ENCODE measurements at regions not wholly inside any gene's neighbourhood (a gene's known extent, or its start where the extent isn't known, plus 50 kb on each side); places are given as distances from the start of the nearest gene placed in this dataset.

DNA sequence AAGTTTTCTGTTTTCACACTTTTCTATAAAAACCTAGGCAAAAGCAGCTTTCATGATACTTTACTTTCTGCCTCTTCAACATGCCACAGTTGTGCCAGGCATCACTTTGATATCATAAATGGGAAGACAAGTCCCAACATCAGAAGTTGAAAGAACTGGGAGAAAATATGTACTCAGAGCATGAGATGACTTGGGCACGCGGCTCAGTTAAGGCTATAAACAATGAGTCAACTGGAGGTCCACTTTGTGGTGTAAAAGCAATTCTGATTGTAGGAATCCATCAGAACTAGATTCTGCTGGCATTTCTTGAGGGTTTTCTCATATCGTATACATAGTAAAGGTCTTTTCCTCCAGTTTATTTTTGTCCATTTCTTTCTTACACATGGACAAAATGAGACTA is 109.7 kb upstream of the USP47 start (continued):
- TF ChIP-seq, protein P1, sequence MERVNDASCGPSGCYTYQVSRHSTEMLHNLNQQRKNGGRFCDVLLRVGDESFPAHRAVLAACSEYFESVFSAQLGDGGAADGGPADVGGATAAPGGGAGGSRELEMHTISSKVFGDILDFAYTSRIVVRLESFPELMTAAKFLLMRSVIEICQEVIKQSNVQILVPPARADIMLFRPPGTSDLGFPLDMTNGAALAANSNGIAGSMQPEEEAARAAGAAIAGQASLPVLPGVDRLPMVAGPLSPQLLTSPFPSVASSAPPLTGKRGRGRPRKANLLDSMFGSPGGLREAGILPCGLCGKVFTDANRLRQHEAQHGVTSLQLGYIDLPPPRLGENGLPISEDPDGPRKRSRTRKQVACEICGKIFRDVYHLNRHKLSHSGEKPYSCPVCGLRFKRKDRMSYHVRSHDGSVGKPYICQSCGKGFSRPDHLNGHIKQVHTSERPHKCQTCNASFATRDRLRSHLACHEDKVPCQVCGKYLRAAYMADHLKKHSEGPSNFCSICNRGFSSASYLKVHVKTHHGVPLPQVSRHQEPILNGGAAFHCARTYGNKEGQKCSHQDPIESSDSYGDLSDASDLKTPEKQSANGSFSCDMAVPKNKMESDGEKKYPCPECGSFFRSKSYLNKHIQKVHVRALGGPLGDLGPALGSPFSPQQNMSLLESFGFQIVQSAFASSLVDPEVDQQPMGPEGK (CRISPR knock-in tag; IDR thresholded peaks at IDR 0.05; ENCODE audit: borderline replicate concordance), result no peak
- TF ChIP-seq SNAI2 (CRISPR knock-in tag; IDR thresholded peaks at IDR 0.05), result no peak
- no peak for TF ChIP-seq ZFP3 (CRISPR knock-in tag; IDR thresholded peaks at IDR 0.05)
- TF ChIP-seq GLIS3 (CRISPR knock-in tag; IDR thresholded peaks at IDR 0.05), result no peak
- TF ChIP-seq, protein P2, sequence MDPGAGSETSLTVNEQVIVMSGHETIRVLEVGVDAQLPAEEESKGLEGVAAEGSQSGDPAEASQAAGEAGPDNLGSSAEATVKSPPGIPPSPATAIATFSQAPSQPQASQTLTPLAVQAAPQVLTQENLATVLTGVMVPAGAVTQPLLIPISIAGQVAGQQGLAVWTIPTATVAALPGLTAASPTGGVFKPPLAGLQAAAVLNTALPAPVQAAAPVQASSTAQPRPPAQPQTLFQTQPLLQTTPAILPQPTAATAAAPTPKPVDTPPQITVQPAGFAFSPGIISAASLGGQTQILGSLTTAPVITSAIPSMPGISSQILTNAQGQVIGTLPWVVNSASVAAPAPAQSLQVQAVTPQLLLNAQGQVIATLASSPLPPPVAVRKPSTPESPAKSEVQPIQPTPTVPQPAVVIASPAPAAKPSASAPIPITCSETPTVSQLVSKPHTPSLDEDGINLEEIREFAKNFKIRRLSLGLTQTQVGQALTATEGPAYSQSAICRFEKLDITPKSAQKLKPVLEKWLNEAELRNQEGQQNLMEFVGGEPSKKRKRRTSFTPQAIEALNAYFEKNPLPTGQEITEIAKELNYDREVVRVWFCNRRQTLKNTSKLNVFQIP (CRISPR knock-in tag; IDR thresholded peaks at IDR 0.05; ENCODE audit: borderline replicate concordance, low read depth), result no peak
- no peak for TF ChIP-seq ZNF565 (CRISPR knock-in tag; conservative IDR thresholded peaks at IDR 0.05; ENCODE audit: low read depth)
- TF ChIP-seq OSR1 (CRISPR knock-in tag; IDR thresholded peaks at IDR 0.05), result no peak

DNA sequence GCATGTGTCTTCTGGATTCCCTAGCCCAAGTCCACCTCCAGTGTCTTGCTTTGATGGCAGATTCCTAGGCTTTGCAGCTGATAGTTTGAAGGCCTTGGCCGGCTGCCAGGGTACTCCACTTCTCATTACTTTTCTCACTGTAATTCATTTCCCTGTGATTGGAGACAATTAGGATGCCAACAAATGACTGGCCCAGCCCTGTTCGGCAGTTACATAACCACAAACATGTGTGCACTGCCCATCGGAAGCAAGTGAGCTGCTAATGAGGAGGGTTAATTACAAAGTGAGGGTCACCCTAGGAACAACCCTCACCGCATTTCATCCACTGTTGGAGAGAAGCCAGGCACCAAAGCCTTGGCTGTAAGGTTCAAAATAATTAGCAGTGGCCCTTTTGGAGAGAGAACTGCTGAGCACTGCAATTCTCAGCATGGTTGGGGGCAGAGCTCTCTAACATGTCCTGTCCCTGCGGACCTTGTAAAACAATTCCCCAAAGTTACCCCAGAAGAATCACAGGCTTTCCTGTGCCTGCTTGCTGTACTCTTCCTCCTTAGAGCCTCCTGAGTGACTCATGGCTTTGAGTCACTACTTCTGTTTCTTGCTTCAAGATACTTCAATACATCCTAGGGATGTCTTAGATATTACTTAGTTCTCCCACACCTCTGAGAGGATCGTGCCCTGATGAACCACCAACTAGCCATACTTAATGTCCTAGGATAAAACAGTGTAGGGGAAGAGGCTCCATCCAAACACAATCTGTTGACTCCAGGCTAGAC is 109.7 kb upstream of the GALNT18 start:
- TF ChIP-seq, protein P3, sequence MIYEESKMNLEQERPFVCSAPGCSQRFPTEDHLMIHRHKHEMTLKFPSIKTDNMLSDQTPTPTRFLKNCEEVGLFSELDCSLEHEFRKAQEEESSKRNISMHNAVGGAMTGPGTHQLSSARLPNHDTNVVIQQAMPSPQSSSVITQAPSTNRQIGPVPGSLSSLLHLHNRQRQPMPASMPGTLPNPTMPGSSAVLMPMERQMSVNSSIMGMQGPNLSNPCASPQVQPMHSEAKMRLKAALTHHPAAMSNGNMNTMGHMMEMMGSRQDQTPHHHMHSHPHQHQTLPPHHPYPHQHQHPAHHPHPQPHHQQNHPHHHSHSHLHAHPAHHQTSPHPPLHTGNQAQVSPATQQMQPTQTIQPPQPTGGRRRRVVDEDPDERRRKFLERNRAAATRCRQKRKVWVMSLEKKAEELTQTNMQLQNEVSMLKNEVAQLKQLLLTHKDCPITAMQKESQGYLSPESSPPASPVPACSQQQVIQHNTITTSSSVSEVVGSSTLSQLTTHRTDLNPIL (CRISPR knock-in tag; IDR thresholded peaks at IDR 0.05; ENCODE audit: low read depth), result no peak
- no peak for TF ChIP-seq ESRRG (CRISPR knock-in tag; IDR thresholded peaks at IDR 0.05)
- TF ChIP-seq ZC3H10 (CRISPR knock-in tag; IDR thresholded peaks at IDR 0.05), result no peak
- no peak for TF ChIP-seq ZNF70 (CRISPR knock-in tag; IDR thresholded peaks at IDR 0.05)
- TF ChIP-seq PPARA (CRISPR knock-in tag; IDR thresholded peaks at IDR 0.05; ENCODE audit: borderline replicate concordance), result no peak
- no peak for TF ChIP-seq ARNTL (CRISPR knock-in tag; IDR thresholded peaks at IDR 0.05; ENCODE audit: borderline replicate concordance, low read depth)
- ATAC-seq, result peak; percentile 32; the same call in 1 of the 3 replicates

DNA sequence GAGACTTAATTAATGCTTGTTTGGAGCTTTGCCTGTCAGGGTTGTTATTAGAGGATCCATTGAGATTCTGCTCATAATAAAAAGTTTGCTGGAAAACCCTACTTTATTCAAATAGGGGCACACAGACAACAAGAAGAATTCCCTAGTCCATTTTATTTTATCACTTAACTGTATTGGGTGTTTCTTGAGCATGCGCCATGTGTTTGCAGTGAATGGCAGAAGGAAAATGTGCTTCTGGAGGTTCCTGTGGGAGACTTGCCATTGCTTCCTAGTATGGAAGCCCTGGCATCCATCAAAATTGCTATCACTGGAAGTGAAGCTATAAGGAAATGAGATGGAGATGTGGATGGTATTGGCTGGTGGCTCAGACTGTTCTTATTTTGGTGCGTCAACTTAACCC is 106.6 kb upstream of the GALNT18 start:
- TF ChIP-seq PPARA (CRISPR knock-in tag; IDR thresholded peaks at IDR 0.05; ENCODE audit: borderline replicate concordance) (no peak), SNAI2 (CRISPR knock-in tag; IDR thresholded peaks at IDR 0.05) (no peak), GLIS3 (CRISPR knock-in tag; IDR thresholded peaks at IDR 0.05) (no peak), ARNTL (CRISPR knock-in tag; IDR thresholded peaks at IDR 0.05; ENCODE audit: borderline replicate concordance, low read depth) (no peak), ZNF70 (CRISPR knock-in tag; IDR thresholded peaks at IDR 0.05) (no peak), TCF4 (CRISPR knock-in tag; IDR thresholded peaks at IDR 0.05; ENCODE audit: borderline replicate concordance) (no peak), ZFP3 (CRISPR knock-in tag; IDR thresholded peaks at IDR 0.05) (no peak)
- TF ChIP-seq, protein P1 (CRISPR knock-in tag; IDR thresholded peaks at IDR 0.05; ENCODE audit: borderline replicate concordance), result no peak
- TF ChIP-seq, protein P2 (CRISPR knock-in tag; IDR thresholded peaks at IDR 0.05; ENCODE audit: borderline replicate concordance, low read depth), result no peak
- no peak for ATAC-seq

DNA sequence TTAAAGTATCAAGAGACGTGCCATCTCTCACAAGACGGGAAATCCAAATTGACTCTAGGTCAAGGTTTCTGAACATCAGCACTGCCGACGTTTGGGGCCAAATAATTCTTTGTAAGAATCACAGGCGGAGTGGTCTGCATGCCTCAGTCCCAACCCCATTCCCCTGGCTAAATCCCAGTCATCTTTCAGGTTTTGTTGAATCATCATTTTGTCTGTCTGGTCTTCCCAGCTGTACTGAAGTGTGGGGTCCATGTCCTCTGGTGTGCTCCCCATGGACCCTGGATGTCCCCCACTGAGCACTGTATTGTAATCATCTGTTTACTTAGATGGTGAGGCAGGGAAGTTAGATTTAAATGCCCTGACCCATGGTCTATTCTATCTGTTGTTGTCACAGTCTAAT is 103.6 kb upstream of the GALNT18 start:
- no peak for TF ChIP-seq SNAI2 (CRISPR knock-in tag; IDR thresholded peaks at IDR 0.05)
- TF ChIP-seq, protein P4, sequence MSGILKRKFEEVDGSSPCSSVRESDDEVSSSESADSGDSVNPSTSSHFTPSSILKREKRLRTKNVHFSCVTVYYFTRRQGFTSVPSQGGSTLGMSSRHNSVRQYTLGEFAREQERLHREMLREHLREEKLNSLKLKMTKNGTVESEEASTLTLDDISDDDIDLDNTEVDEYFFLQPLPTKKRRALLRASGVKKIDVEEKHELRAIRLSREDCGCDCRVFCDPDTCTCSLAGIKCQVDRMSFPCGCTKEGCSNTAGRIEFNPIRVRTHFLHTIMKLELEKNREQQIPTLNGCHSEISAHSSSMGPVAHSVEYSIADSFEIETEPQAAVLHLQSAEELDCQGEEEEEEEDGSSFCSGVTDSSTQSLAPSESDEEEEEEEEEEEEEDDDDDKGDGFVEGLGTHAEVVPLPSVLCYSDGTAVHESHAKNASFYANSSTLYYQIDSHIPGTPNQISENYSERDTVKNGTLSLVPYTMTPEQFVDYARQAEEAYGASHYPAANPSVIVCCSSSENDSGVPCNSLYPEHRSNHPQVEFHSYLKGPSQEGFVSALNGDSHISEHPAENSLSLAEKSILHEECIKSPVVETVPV (CRISPR knock-in tag; IDR thresholded peaks at IDR 0.05), result no peak
- TF ChIP-seq ISL1 (CRISPR knock-in tag; IDR thresholded peaks at IDR 0.05), result no peak
- no peak for ATAC-seq
